Gastroesophageal sphincter (tissue), 3 donors: ENCODE measurements at regions not wholly inside any gene's neighbourhood (a gene's known extent, or its start where the extent isn't known, plus 50 kb on each side); places are given as distances from the start of the nearest gene placed in this dataset.

ENCODE experiments used
- CTCF ChIP-seq, 4 experiments: fragments of 200-600 bp in 2 of 4; fragments of 450-650 bp in 2 of 4; sonication (generic) in 1 of 4; IDR thresholded peaks; one replicate each; pipeline ENCODE4 v1.5.1; 2017 to 2019; ENCODE audit warnings: antibody characterized with exemption in 4 of 4, mild to moderate bottlenecking in 2 of 4, moderate library complexity in 2 of 4
- POLR2A ChIP-seq, 2 donors: fragments of 450-650 bp; IDR thresholded peaks; one replicate each; pipeline ENCODE4 v1.6.1; 2017; ENCODE audit warnings: antibody characterized with exemption in 2 of 2, mild to moderate bottlenecking in 2 of 2, moderate library complexity in 1 of 2

GRCh38 chr10:109264004-109264403 lies 659.3 kb downstream of the XPNPEP1 start:
- no peak for TF ChIP-seq CTCF (IDR thresholded peaks at IDR 0.05)
- no peak for TF ChIP-seq POLR2A (IDR thresholded peaks at IDR 0.05)
